PC-9 (cell line): ENCODE measurements at regions not wholly inside any gene's neighbourhood (a gene's known extent, or its start where the extent isn't known, plus 50 kb on each side); places are given as distances from the start of the nearest gene placed in this dataset.

Source experiments
- BruUV-seq: library from RNA; stranded (reverse); fragments of 400-500 nt; replicated peaks from 2 replicates; lab custom pipeline; 2021; lab: Mats Ljungman, UMichigan
- CTCF ChIA-PET: fragments of 300-600 bp; sonication (Branson Sonifier 250); formaldehyde crosslinking; loops from one replicate; lab custom pipeline; 2022; ENCODE audit warnings: antibody characterized with exemption; lab: Charles Lee
- POLR2A ChIA-PET: fragments of 300-600 bp; sonication (Branson Sonifier 250); formaldehyde crosslinking; loops from one replicate; lab custom pipeline; 2022; ENCODE audit warnings: antibody characterized with exemption; ENCODE audit not compliant: unreplicated experiment; lab: Charles Lee
- DNase-seq, 2 experiments: peaks; one replicate each; pipeline versions ENCODE4 v3.0.0 to v3.0.0-alpha.2; 2015 to 2022; ENCODE audit warnings: mixed read lengths in 1 of 2
- H2AFZ ChIP-seq: fragments of 200-600 bp; sonication (generic); 2 replicates; pipeline ENCODE4 v1.8.1; 2017; ENCODE audit warnings: antibody characterized with exemption
- H3F3A ChIP-seq: fragments of 200-600 bp; sonication (generic); 2 replicates; pipeline ENCODE4 v1.8.1; 2017; ENCODE audit warnings: antibody characterized with exemption, mild to moderate bottlenecking, low read depth; ENCODE audit not compliant: insufficient read depth
- H3K27ac ChIP-seq: fragments of 200-600 bp; sonication (generic); 2 replicates; pipeline ENCODE4 v1.6.1; 2016; ENCODE audit warnings: mixed run types
- H3K27me3 ChIP-seq: fragments of 200-600 bp; sonication (generic); 2 replicates; pipeline ENCODE4 v1.6.1; 2016; ENCODE audit warnings: low read depth, mixed run types; ENCODE audit not compliant: insufficient read depth
- H3K36me3 ChIP-seq: fragments of 200-600 bp; sonication (generic); 2 replicates; pipeline ENCODE4 v1.6.1; 2016; ENCODE audit warnings: low read depth, mixed run types
- H3K4me1 ChIP-seq: fragments of 200-600 bp; sonication (generic); replicated peaks from 2 replicates; pipeline ENCODE4 v1.6.1; 2016; ENCODE audit warnings: mixed run types; ENCODE audit not compliant: insufficient read depth
- H3K4me2 ChIP-seq: fragments of 200-600 bp; sonication (generic); 2 replicates; pipeline ENCODE4 v1.6.1; 2017; ENCODE audit warnings: mixed run types
- H3K4me3 ChIP-seq: fragments of 200-600 bp; sonication (generic); 2 replicates; pipeline ENCODE4 v1.6.1; 2016; ENCODE audit warnings: mixed run types
- H3K79me2 ChIP-seq: fragments of 200-600 bp; sonication (generic); 2 replicates; pipeline ENCODE4 v1.6.1; 2017; ENCODE audit warnings: low read depth, mixed run types
- H3K9me2 ChIP-seq: fragments of 200-600 bp; sonication (generic); 2 replicates; pipeline ENCODE4 v1.8.1; 2017; ENCODE audit warnings: mild to moderate bottlenecking; ENCODE audit not compliant: insufficient read depth
- H3K9me3 ChIP-seq: fragments of 200-600 bp; sonication (generic); 2 replicates; pipeline ENCODE4 v1.8.1; 2016; ENCODE audit warnings: low read depth; ENCODE audit not compliant: insufficient read depth
- H4K20me1 ChIP-seq: fragments of 200-600 bp; sonication (generic); 2 replicates; pipeline ENCODE4 v1.8.1; 2017; ENCODE audit not compliant: insufficient read depth
- EZH2 ChIP-seq: fragments of 200-600 bp; sonication (generic); IDR thresholded peaks from 2 replicates; pipeline ENCODE4 v1.8.0; 2017; ENCODE audit warnings: antibody characterized with exemption, low read depth
- intact Hi-C: fragments of 100-400 bp; cut with micrococcal nuclease; formaldehyde crosslinking; loops from one replicate; pipeline ENCODE4 v1.10.0; 2022; ENCODE audit not compliant: unreplicated experiment
- TF ChIP-seq, protein P1 (sequence below): fragments of 200-600 bp; sonication (generic); conservative IDR thresholded peaks from 2 replicates; pipeline ENCODE4 v1.6.1; 2017; ENCODE audit warnings: mixed run types, antibody characterized with exemption, mild to moderate bottlenecking, moderate library complexity

- no TSS peak for BruUV-seq
- CTCF ChIA-PET = no interaction called here
- H3K27ac ChIP-seq = no peak overlapping the region
Observed at GRCh38 chrX:113315927-113316326, 475.3 kb upstream of the AMOT start.

DNA sequence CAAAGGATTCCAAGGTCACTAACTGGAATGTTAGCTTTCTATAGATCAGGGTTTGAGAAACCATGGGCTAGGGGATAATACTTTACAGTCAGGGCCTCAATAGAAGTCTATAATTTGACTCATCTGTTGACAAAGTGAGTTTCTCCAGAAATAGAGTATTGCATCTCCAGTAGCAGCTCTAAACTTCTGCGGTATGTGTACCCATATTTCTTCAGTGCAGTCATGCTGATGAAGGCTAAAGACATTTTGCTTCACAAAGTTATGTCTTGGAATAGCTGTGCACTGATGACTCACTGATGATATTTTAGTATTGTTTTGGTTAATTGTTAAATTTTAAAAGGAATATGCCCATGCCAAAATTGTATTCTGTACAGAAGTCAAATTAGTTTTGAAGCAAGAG, 464.9 kb upstream of the AMOT start:
- POLR2A ChIA-PET = no interaction called here
- Histone ChIP-seq H2AFZ (no peak overlapping the region), H3K36me3 (no peaks in the 10 kb centered on the region), H3F3A (no peaks in the 10 kb centered on the region), H3K4me3 (no peak overlapping the region), H3K27ac (no peak overlapping the region), H3K4me2 (no peak overlapping the region), H3K4me1 (no peaks in the 10 kb centered on the region), H3K27me3 (no peaks in the 10 kb centered on the region), H3K79me2 (no peaks in the 10 kb centered on the region), H3K9me3 (0 out of 2 replicates have a peak, but pooled peaks cover 3% of the 10 kb centered on the region), H4K20me1 (no peaks in the 10 kb centered on the region), H3K9me2 (no peaks in the 10 kb centered on the region)
- CTCF ChIA-PET = no interaction called here
- BruUV-seq = no TSS peak
- DNase-seq = no peak
- intact Hi-C loops = no loop called here
- TF ChIP-seq, protein P1, sequence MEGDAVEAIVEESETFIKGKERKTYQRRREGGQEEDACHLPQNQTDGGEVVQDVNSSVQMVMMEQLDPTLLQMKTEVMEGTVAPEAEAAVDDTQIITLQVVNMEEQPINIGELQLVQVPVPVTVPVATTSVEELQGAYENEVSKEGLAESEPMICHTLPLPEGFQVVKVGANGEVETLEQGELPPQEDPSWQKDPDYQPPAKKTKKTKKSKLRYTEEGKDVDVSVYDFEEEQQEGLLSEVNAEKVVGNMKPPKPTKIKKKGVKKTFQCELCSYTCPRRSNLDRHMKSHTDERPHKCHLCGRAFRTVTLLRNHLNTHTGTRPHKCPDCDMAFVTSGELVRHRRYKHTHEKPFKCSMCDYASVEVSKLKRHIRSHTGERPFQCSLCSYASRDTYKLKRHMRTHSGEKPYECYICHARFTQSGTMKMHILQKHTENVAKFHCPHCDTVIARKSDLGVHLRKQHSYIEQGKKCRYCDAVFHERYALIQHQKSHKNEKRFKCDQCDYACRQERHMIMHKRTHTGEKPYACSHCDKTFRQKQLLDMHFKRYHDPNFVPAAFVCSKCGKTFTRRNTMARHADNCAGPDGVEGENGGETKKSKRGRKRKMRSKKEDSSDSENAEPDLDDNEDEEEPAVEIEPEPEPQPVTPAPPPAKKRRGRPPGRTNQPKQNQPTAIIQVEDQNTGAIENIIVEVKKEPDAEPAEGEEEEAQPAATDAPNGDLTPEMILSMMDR = no peak
- no peak for TF ChIP-seq EZH2

More at GRCh38 chrX:113315927-113316326, 475.3 kb upstream of the AMOT start:
- H3K27me3 ChIP-seq = no peaks in the 10 kb centered on the region
- no peaks in the 10 kb centered on the region for H3K4me1 ChIP-seq
- TF ChIP-seq, protein P1 = no peak
- TF ChIP-seq EZH2 = no peak
- no peaks in the 10 kb centered on the region for H3F3A ChIP-seq
- H3K9me3 ChIP-seq = no peaks in the 10 kb centered on the region
- POLR2A ChIA-PET = no interaction called here
- no peak overlapping the region for H3K4me2 ChIP-seq
- intact Hi-C loops = no loop called here
- H2AFZ ChIP-seq = no peak overlapping the region
- H4K20me1 ChIP-seq = no peaks in the 10 kb centered on the region
- H3K9me2 ChIP-seq = no peaks in the 10 kb centered on the region
- H3K79me2 ChIP-seq = no peaks in the 10 kb centered on the region
- no peak overlapping the region for H3K4me3 ChIP-seq
- no peaks in the 10 kb centered on the region for H3K36me3 ChIP-seq
- DNase-seq = no peak

- intact Hi-C loops = no loop called here
- no peak for TF ChIP-seq EZH2
- TF ChIP-seq, protein P1 = no peak
- H3K36me3 ChIP-seq = no peaks in the 10 kb centered on the region
- no TSS peak for BruUV-seq
- no peak overlapping the region for H3K4me3 ChIP-seq
- H3K27me3 ChIP-seq = no peaks in the 10 kb centered on the region
- H3K9me2 ChIP-seq = no peaks in the 10 kb centered on the region
- no peaks in the 10 kb centered on the region for H4K20me1 ChIP-seq
- H3K4me2 ChIP-seq = no peak overlapping the region
- ChIA-PET CTCF (no interaction called here), POLR2A (no interaction called here)
- no peaks in the 10 kb centered on the region for H3F3A ChIP-seq
- H3K9me3 ChIP-seq = no peaks in the 10 kb centered on the region
- no peak for DNase-seq
- no peak overlapping the region for H2AFZ ChIP-seq
- H3K27ac ChIP-seq = no peak overlapping the region
- H3K4me1 ChIP-seq = no peaks in the 10 kb centered on the region
- H3K79me2 ChIP-seq = no peaks in the 10 kb centered on the region
Observed at GRCh38 chrX:113300580-113300979, 459.9 kb upstream of the AMOT start.
